Activated T-cell treated with anti-CD3 and anti-CD28 coated beads, Interleukin-2, amount 50 U/mL, for 4 hours (primary cell): ENCODE measurements at regions not wholly inside any gene's neighbourhood (a gene's known extent, or its start where the extent isn't known, plus 50 kb on each side); places are given as distances from the start of the nearest gene placed in this dataset.
"Not testable (repeated sequence)": the region's sequence is repeated elsewhere in the genome, so short reads cannot be mapped to it uniquely, and the experiment has no call there.

Source experiments
- ATAC-seq, 2 donors: fragments of 200-7000 bp; cut with Tn5 transposase; one replicate each; pipeline ENCODE4 v1.10.0; 2021
- DNase-seq: peaks from one replicate; pipeline ENCODE4 v3.0.0-alpha.2; 2020
- H3K27me3 Mint-ChIP-seq: one replicate; pipeline ENCODE4 v1.8.0; 2021; ENCODE audit warnings: low read depth, mixed read lengths
- H3K36me3 Mint-ChIP-seq: one replicate; pipeline ENCODE4 v1.8.0; 2022; ENCODE audit warnings: mixed read lengths; ENCODE audit not compliant: insufficient read depth
- H3K4me1 Mint-ChIP-seq: one replicate; pipeline ENCODE4 v1.8.0; 2021; ENCODE audit warnings: low read depth, mixed read lengths
- H3K4me3 Mint-ChIP-seq: one replicate; pipeline ENCODE4 v1.8.0; 2021; ENCODE audit warnings: mild to moderate bottlenecking, moderate library complexity, mixed read lengths
- H3K9me3 Mint-ChIP-seq: one replicate; pipeline ENCODE4 v1.8.0; 2021; ENCODE audit warnings: mixed read lengths

- ATAC-seq, H3K9me3 Mint-ChIP-seq, H3K36me3 Mint-ChIP-seq, DNase-seq, H3K4me1 Mint-ChIP-seq, H3K4me3 Mint-ChIP-seq, H3K27me3 Mint-ChIP-seq: not testable (repeated sequence)
Measured at GRCh38 chr2:87354102-87354501, 332.5 kb upstream of the PLGLB1 start.

GRCh38 chr2:87360250-87360649, 338.6 kb upstream of the PLGLB1 start:
- DNase-seq, H3K9me3 Mint-ChIP-seq, ATAC-seq, H3K4me1 Mint-ChIP-seq, H3K36me3 Mint-ChIP-seq, H3K4me3 Mint-ChIP-seq, H3K27me3 Mint-ChIP-seq: not testable (repeated sequence)

- not testable (repeated sequence) for H3K4me1 Mint-ChIP-seq, H3K27me3 Mint-ChIP-seq, H3K4me3 Mint-ChIP-seq, H3K36me3 Mint-ChIP-seq, ATAC-seq, H3K9me3 Mint-ChIP-seq, DNase-seq
Measured at GRCh38 chr2:87360927-87361326, 339.3 kb upstream of the PLGLB1 start.

GRCh38 chr2:87361805-87362204, 340.2 kb upstream of the PLGLB1 start:
- not testable (repeated sequence) for H3K9me3 Mint-ChIP-seq, DNase-seq, H3K27me3 Mint-ChIP-seq, H3K4me3 Mint-ChIP-seq, H3K36me3 Mint-ChIP-seq, H3K4me1 Mint-ChIP-seq, ATAC-seq

GRCh38 chr2:87364379-87364778, 342.7 kb upstream of the PLGLB1 start:
- not testable (repeated sequence) for H3K9me3 Mint-ChIP-seq, H3K36me3 Mint-ChIP-seq, DNase-seq, H3K4me1 Mint-ChIP-seq, H3K4me3 Mint-ChIP-seq, H3K27me3 Mint-ChIP-seq, ATAC-seq

- DNase-seq, H3K4me3 Mint-ChIP-seq, H3K27me3 Mint-ChIP-seq, H3K9me3 Mint-ChIP-seq, ATAC-seq, H3K36me3 Mint-ChIP-seq, H3K4me1 Mint-ChIP-seq: not testable (repeated sequence)
Measured at GRCh38 chr2:87365038-87365437, 343.4 kb upstream of the PLGLB1 start.

GRCh38 chr2:87386063-87386560, 361.8 kb upstream of the PLGLB2 start:
- not testable (repeated sequence) for H3K4me3 Mint-ChIP-seq, H3K9me3 Mint-ChIP-seq, H3K4me1 Mint-ChIP-seq, H3K36me3 Mint-ChIP-seq, ATAC-seq, H3K27me3 Mint-ChIP-seq, DNase-seq

GRCh38 chr2:87395784-87396183, 352.1 kb upstream of the PLGLB2 start:
- H3K9me3 Mint-ChIP-seq, H3K4me1 Mint-ChIP-seq, DNase-seq, H3K27me3 Mint-ChIP-seq, ATAC-seq, H3K36me3 Mint-ChIP-seq, H3K4me3 Mint-ChIP-seq: not testable (repeated sequence)

- not testable (repeated sequence) for DNase-seq, H3K9me3 Mint-ChIP-seq, H3K4me3 Mint-ChIP-seq, H3K4me1 Mint-ChIP-seq, ATAC-seq, H3K27me3 Mint-ChIP-seq, H3K36me3 Mint-ChIP-seq
Measured at GRCh38 chr2:87396551-87397265, 351.2 kb upstream of the PLGLB2 start.

GRCh38 chr2:87397276-87398065, 350.4 kb upstream of the PLGLB2 start:
- not testable (repeated sequence) for DNase-seq, H3K9me3 Mint-ChIP-seq, H3K27me3 Mint-ChIP-seq

GRCh38 chr2:87398567-87399305, 349.2 kb upstream of the PLGLB2 start:
- H3K27me3 Mint-ChIP-seq, H3K9me3 Mint-ChIP-seq, H3K4me3 Mint-ChIP-seq, ATAC-seq, DNase-seq, H3K4me1 Mint-ChIP-seq, H3K36me3 Mint-ChIP-seq: not testable (repeated sequence)

More at GRCh38 chr2:87397276-87398065, 350.4 kb upstream of the PLGLB2 start:
- not testable (repeated sequence) for H3K4me3 Mint-ChIP-seq, ATAC-seq, H3K4me1 Mint-ChIP-seq, H3K36me3 Mint-ChIP-seq

- ATAC-seq (no peak), DNase-seq (no peak)
- H3K4me3 Mint-ChIP-seq: no peak overlapping the region
- H3K36me3 Mint-ChIP-seq: no peaks in the 10 kb centered on the region
- H3K9me3 Mint-ChIP-seq: no peaks in the 10 kb centered on the region
- no peaks in the 10 kb centered on the region for H3K27me3 Mint-ChIP-seq
- H3K4me1 Mint-ChIP-seq: no peaks in the 10 kb centered on the region
Measured at GRCh38 chr2:87401726-87402345, 346.1 kb upstream of the PLGLB2 start.

- no peak overlapping the region for H3K4me3 Mint-ChIP-seq
- ATAC-seq (no peak), DNase-seq (no peak)
- H3K9me3 Mint-ChIP-seq: no peaks in the 10 kb centered on the region
- H3K27me3 Mint-ChIP-seq: no peaks in the 10 kb centered on the region
- no peaks in the 10 kb centered on the region for H3K4me1 Mint-ChIP-seq
- no peaks in the 10 kb centered on the region for H3K36me3 Mint-ChIP-seq
Measured at GRCh38 chr2:87403893-87404175, 344.1 kb upstream of the PLGLB2 start.
